IMR-90 (cell line): ENCODE measurements at regions not wholly inside any gene's neighbourhood (a gene's known extent, or its start where the extent isn't known, plus 50 kb on each side); places are given as distances from the start of the nearest gene placed in this dataset.

Experiments
- ATAC-seq: fragments of 200-7000 bp; cut with Tn5 transposase; 2 replicates; pipeline ENCODE4 v1.9.1; 2020; ENCODE audit warnings: low read depth, mild to moderate bottlenecking, moderate library complexity
- BruUV-seq: library from RNA; stranded (reverse); fragments of 400-500 nt; replicated peaks from 2 replicates; lab custom pipeline; 2021; lab: Mats Ljungman, UMichigan
- CTCF ChIA-PET: fragments of 300-600 bp; formaldehyde crosslinking; extraction: SDS; loops from one replicate; lab custom pipeline; 2021; ENCODE audit warnings: antibody characterized with exemption; lab: Yijun Ruan, JAX
- POLR2A ChIA-PET: fragments of 300-600 bp; sonication (Branson Sonifier 250); formaldehyde crosslinking; loops from one replicate; lab custom pipeline; 2022; ENCODE audit warnings: antibody characterized with exemption; ENCODE audit not compliant: unreplicated experiment; lab: Charles Lee
- DNase-seq: peaks from one replicate; pipeline ENCODE4 v3.0.0; 2013
- H2AFZ ChIP-seq: replicated peaks from 2 replicates; pipeline ENCODE3; 2013; ENCODE audit warnings: low read length, mild to moderate bottlenecking; ENCODE audit not compliant: poor library complexity
- H2AK5ac ChIP-seq: 2 replicates; pipeline ENCODE4 v1.6.1; 2013; ENCODE audit warnings: low read depth, low read length, inconsistent platforms
- H2AK9ac ChIP-seq: replicated peaks from 2 replicates; pipeline ENCODE3; 2013; ENCODE audit warnings: mild to moderate bottlenecking, low read depth, low read length, moderate library complexity; ENCODE audit not compliant: poor library complexity
- H2BK120ac ChIP-seq: 2 replicates; pipeline ENCODE4 v1.6.1; 2013; ENCODE audit warnings: low read depth, low read length, inconsistent platforms
- H2BK15ac ChIP-seq: 3 replicates; pipeline ENCODE4 v1.6.1; 2013; ENCODE audit warnings: low read depth, low read length, inconsistent platforms
- H2BK20ac ChIP-seq: 2 replicates; pipeline ENCODE4 v1.6.1; 2013; ENCODE audit warnings: low read depth, mild to moderate bottlenecking, inconsistent platforms, low read length, moderate library complexity
- H2BK5ac ChIP-seq: 2 replicates; pipeline ENCODE4 v1.6.1; 2013; ENCODE audit warnings: mild to moderate bottlenecking, low read depth, low read length, inconsistent platforms; ENCODE audit not compliant: poor library complexity, severe bottlenecking
- H3K14ac ChIP-seq: replicated peaks from 2 replicates; pipeline ENCODE4 v1.6.1; 2013; ENCODE audit warnings: low read depth, low read length, inconsistent platforms
- H3K18ac ChIP-seq: 2 replicates; pipeline ENCODE4 v1.6.1; 2013; ENCODE audit warnings: low read depth, low read length, control low read depth
- H3K23ac ChIP-seq: 2 replicates; pipeline ENCODE4 v1.6.1; 2013; ENCODE audit warnings: low read depth, low read length, inconsistent platforms
- H3K27ac ChIP-seq: 2 replicates; pipeline ENCODE4 v1.5.1; 2013; ENCODE audit warnings: mild to moderate bottlenecking, control low read depth, low read length; ENCODE audit not compliant: insufficient read depth
- H3K27me3 ChIP-seq: 2 replicates; pipeline ENCODE4 v1.6.1; 2013; ENCODE audit warnings: low read length; ENCODE audit not compliant: control insufficient read depth, insufficient read depth
- H3K36me3 ChIP-seq: 2 replicates; pipeline ENCODE4 v1.6.1; 2013; ENCODE audit warnings: low read length, mixed read lengths; ENCODE audit not compliant: control insufficient read depth, insufficient read depth
- H3K4ac ChIP-seq: 2 replicates; pipeline ENCODE4 v1.6.1; 2013; ENCODE audit warnings: low read depth, low read length, inconsistent platforms
- H3K4me1 ChIP-seq: 2 replicates; pipeline ENCODE4 v1.6.1; 2013; ENCODE audit warnings: low read length, mixed read lengths; ENCODE audit not compliant: control insufficient read depth, insufficient read depth
- H3K4me2 ChIP-seq: 2 replicates; pipeline ENCODE4 v1.6.1; 2013; ENCODE audit warnings: low read depth, mild to moderate bottlenecking, control low read depth, low read length, moderate library complexity
- H3K4me3 ChIP-seq: 2 replicates; pipeline ENCODE4 v1.5.1; 2013; ENCODE audit warnings: low read depth, mild to moderate bottlenecking, control low read depth, low read length, moderate library complexity; ENCODE audit not compliant: insufficient read depth
- H3K56ac ChIP-seq: 2 replicates; pipeline ENCODE4 v1.6.1; 2013; ENCODE audit warnings: low read length, inconsistent platforms; ENCODE audit not compliant: insufficient read depth; ENCODE audit errors: extremely low read depth
- H3K79me1 ChIP-seq, 2 experiments: 2 replicates each; pipeline ENCODE4 v1.6.1; 2013; ENCODE audit warnings: low read length in 2 of 2, inconsistent platforms in 1 of 2, low read depth in 1 of 2
- H3K9ac ChIP-seq: 2 replicates; pipeline ENCODE4 v1.6.1; 2013; ENCODE audit warnings: low read depth, low read length, control low read depth
- H3K9me1 ChIP-seq: 2 replicates; pipeline ENCODE4 v1.6.1; 2013; ENCODE audit warnings: low read length, inconsistent platforms; ENCODE audit not compliant: insufficient read depth
- H3K9me3 ChIP-seq: 2 replicates; pipeline ENCODE4 v1.6.1; 2013; ENCODE audit warnings: low read length; ENCODE audit not compliant: control insufficient read depth, insufficient read depth
- H4K20me1 ChIP-seq: 2 replicates; pipeline ENCODE4 v1.6.1; 2013; ENCODE audit warnings: low read length, inconsistent platforms; ENCODE audit not compliant: insufficient read depth
- H4K5ac ChIP-seq: 2 replicates; pipeline ENCODE4 v1.6.1; 2013; ENCODE audit warnings: mild to moderate bottlenecking, low read depth, low read length, control low read depth
- H4K8ac ChIP-seq, 2 experiments: 2 replicates each; pipeline ENCODE4 v1.6.1; 2013; ENCODE audit warnings: low read depth in 2 of 2, low read length in 2 of 2, control low read depth in 1 of 2, inconsistent platforms in 1 of 2
- H4K91ac ChIP-seq: 2 replicates; pipeline ENCODE4 v1.6.1; 2013; ENCODE audit warnings: low read depth, low read length, inconsistent platforms; ENCODE audit not compliant: insufficient read depth
- CEBPB ChIP-seq: IDR thresholded peaks from 2 replicates; pipeline ENCODE4 v1.6.1; 2012; ENCODE audit warnings: low read depth, low read length, improper control_type of control experiment
- FOS ChIP-seq: fragments of 150-350 bp; IDR thresholded peaks from 2 replicates; pipeline ENCODE4 v1.6.1; 2016; ENCODE audit warnings: low read depth, low read length
- MAFK ChIP-seq: IDR thresholded peaks from 2 replicates; pipeline ENCODE4 v1.6.1; 2012; ENCODE audit warnings: low read depth, low read length, improper control_type of control experiment
- POLR2A ChIP-seq: IDR thresholded peaks from 2 replicates; pipeline ENCODE4 v1.6.1; 2012; ENCODE audit warnings: mild to moderate bottlenecking, low read depth, low read length
- RAD21 ChIP-seq: IDR thresholded peaks from 2 replicates; pipeline ENCODE4 v1.6.1; 2012; ENCODE audit warnings: low read length, improper control_type of control experiment
- RFX5 ChIP-seq: IDR thresholded peaks from 2 replicates; pipeline ENCODE4 v1.8.0; 2012; ENCODE audit warnings: low read depth, mild to moderate bottlenecking, low read length, moderate library complexity
- WGBS, 2 experiments: methylation state at CpG; one replicate each; pipeline versions ENCODE4 v1.1.5 to v1.1.7; 2013; ENCODE audit warnings: missing lambda C conversion rate in 2 of 2; ENCODE audit not compliant: insufficient read length in 1 of 2; ENCODE audit errors: extremely low coverage in 2 of 2; 5-methylcytosine and 5-hydroxymethylcytosine counted together
- dilution Hi-C: fragments of 300-500 bp; cut with HindIII; formaldehyde crosslinking; loops from one replicate; pipeline ENCODE4 v1.14.3; 2018; ENCODE audit warnings: low sequenced_read_pairs; ENCODE audit not compliant: unreplicated experiment
- in situ Hi-C: fragments of 300-500 bp; cut with MboI; formaldehyde crosslinking; loops from 3 replicates; pipeline ENCODE4 v1.14.3; 2019; ENCODE audit warnings: low sequenced_read_pairs, inconsistent platforms, mixed read lengths
- intact Hi-C: fragments of 100-400 bp; cut with micrococcal nuclease; formaldehyde crosslinking; loops from 2 replicates; pipeline ENCODE4 v1.10.0; 2022

GRCh38 chr10:3850999-3851937 lies 66.3 kb upstream of the KLF6 start:
- TF ChIP-seq RFX5 = no peak
- TF ChIP-seq FOS = peak; percentile 69
- no peak for TF ChIP-seq RAD21
- peak; percentile 85 for TF ChIP-seq CEBPB
- TF ChIP-seq MAFK = peak; percentile 86
- no peak for TF ChIP-seq POLR2A
- Histone ChIP-seq H3K9ac (0 out of 2 replicates have a peak overlapping the region, but pooled peaks have one; percentile 25), H3K36me3 (no peaks in the 10 kb centered on the region), H2AK9ac (no peak overlapping the region), H3K4me2 (peak overlapping the region; percentile 69; the same call in 1 of the 2 replicates), H3K27me3 (no peaks in the 10 kb centered on the region), H3K79me1 (peaks cover 5 to 22% of the 10 kb centered on the region in 2 experiments), H2BK20ac (peak overlapping the region; percentile 78), H2AK5ac (peak overlapping the region; percentile 96), H3K4me1 (peaks cover 19% of the 10 kb centered on the region), H3K14ac (peak overlapping the region; percentile 96), H3K4me3 (no peak overlapping the region), H2BK120ac (peak overlapping the region; percentile 92), H4K8ac (peak overlapping the region; percentile 5 to 87), H3K23ac (peak overlapping the region; percentile 44; the same call in 1 of the 2 replicates), H3K18ac (peak overlapping the region; percentile 21), H2BK15ac (peak overlapping the region; percentile 94; the same call in 2 of the 3 replicates), H3K9me3 (no peaks in the 10 kb centered on the region), H4K5ac (peak overlapping the region; percentile 73), H3K27ac (peak overlapping the region; percentile 91), H3K56ac (peak overlapping the region; percentile 76), H3K9me1 (peaks cover 15% of the 10 kb centered on the region), H4K20me1 (no peaks in the 10 kb centered on the region), H2BK5ac (peak overlapping the region; percentile 86), H4K91ac (peak overlapping the region; percentile 96), H2AFZ (no peak overlapping the region), H3K4ac (peak overlapping the region; percentile 68)
- ATAC-seq = peak; percentile 46
- intact Hi-C loops (loop anchor here (2.0 to 5.0 kb wide), 3 partner anchors 68 to 391 kb away; no protein-coding TSS in a partner anchor), in situ Hi-C loops (no loop called here), dilution Hi-C loops (no loop called here)
- DNase-seq = peak; percentile 85
- POLR2A ChIA-PET = interaction anchor here (1.6 kb wide), 1 partner anchor 66 kb away, joined by 7 read pairs; the partner anchor contains the start of gene KLF6
- 50% methylated on average over 2 of the region's 9 CpGs; no CpG with 5 or more reads in 1 of the 2 experiments for WGBS, 2 experiments
- CTCF ChIA-PET = interaction anchor here (0.8 kb wide), 1 partner anchor 653 kb away, joined by 3 read pairs; no protein-coding TSS in a partner anchor
- BruUV-seq = TSS peak; percentile 90
